Stomach smooth muscle (tissue), 2 donors: ENCODE measurements at regions not wholly inside any gene's neighbourhood (a gene's known extent, or its start where the extent isn't known, plus 50 kb on each side); places are given as distances from the start of the nearest gene placed in this dataset.
"Not testable (repeated sequence)": the region's sequence is repeated elsewhere in the genome, so short reads cannot be mapped to it uniquely, and the experiment has no call there.

ENCODE experiments used
- H3K27ac ChIP-seq: one replicate; pipeline ENCODE4 v1.7.0; 2013; ENCODE audit warnings: mild to moderate bottlenecking, low read length, inconsistent platforms
- H3K27me3 ChIP-seq, 2 donors: one replicate each; pipeline ENCODE4 v1.7.0; 2013; ENCODE audit warnings: low read length in 2 of 2; ENCODE audit not compliant: insufficient read depth in 2 of 2, control insufficient read depth in 1 of 2
- H3K36me3 ChIP-seq, 2 donors: one replicate each; pipeline ENCODE4 v1.7.0; 2013; ENCODE audit warnings: low read length in 2 of 2; ENCODE audit not compliant: control insufficient read depth in 2 of 2, insufficient read depth in 2 of 2
- H3K4me1 ChIP-seq: one replicate; pipeline ENCODE4 v1.7.0; 2013; ENCODE audit warnings: low read length; ENCODE audit not compliant: control insufficient read depth, insufficient read depth
- H3K4me3 ChIP-seq, 2 donors: one replicate each; pipeline ENCODE4 v1.7.0; 2013; ENCODE audit warnings: low read length in 2 of 2
- H3K9ac ChIP-seq, 2 donors: one replicate each; pipeline ENCODE4 v1.7.0; 2013; ENCODE audit warnings: low read length in 2 of 2, mild to moderate bottlenecking in 1 of 2
- H3K9me3 ChIP-seq, 2 donors: one replicate each; pipeline ENCODE4 v1.7.0; 2013; ENCODE audit warnings: low read length in 2 of 2; ENCODE audit not compliant: control insufficient read depth in 2 of 2
- donor health status: healthy.
- donor health status: Pancreatic carcinoma.

- no peak overlapping the region for H3K4me3 ChIP-seq
- no peaks in the 10 kb centered on the region for H3K27me3 ChIP-seq
- no peaks in the 10 kb centered on the region for H3K4me1 ChIP-seq
- no peak overlapping the region for H3K9ac ChIP-seq
- no peak overlapping the region for H3K27ac ChIP-seq
- no peaks in the 10 kb centered on the region for H3K36me3 ChIP-seq
- no peaks in the 10 kb centered on the region for H3K9me3 ChIP-seq
Observed at GRCh38 chr14:55789406-55789805, 209.4 kb downstream of the KTN1 start.

DNA sequence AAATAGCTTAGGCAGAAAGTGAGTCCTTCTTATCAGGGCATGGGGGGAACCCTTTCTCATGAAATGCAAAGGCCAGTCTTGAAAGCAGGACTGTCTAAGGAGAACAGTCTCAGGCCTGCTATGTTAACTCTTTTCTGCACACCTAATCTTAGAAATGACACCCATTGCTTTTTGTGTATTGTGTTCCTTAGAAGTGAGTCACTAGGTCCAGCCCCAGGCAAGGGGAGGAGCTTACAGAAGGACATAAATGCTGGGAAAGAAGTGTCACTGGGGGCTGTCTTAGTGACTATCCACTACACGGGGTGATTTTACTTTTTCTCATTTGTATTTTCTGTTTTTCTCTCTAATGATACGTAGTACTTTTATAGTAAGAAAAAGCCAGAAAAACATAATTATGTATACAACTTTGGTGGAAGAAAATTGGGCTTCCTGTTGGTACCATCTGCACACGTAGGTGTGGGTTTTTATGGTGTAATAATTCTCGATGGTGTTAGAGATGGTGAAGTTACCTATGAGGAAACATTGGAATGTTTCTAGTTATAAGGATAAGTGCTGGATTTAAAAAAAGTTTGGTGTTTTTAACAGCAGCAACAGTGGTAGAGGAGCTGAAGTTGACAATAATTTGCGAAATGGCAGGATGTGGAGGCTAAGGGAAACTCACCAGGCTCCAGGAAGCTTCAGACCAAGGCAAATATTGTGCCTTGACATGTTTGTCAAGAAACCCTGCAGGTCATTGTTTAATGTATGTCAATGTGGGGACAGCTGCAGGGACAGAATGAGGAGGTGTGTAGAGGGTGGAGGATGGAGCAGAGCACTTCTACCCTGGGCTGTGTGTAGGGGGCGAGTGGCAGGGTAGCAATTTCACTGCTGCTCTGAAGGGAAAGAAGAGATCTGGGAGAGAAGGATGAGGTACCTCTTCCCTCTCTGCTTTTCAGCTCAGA lies 214.9 kb downstream of the KTN1 start:
- no peaks in the 10 kb centered on the region for H3K27me3 ChIP-seq
- H3K9ac ChIP-seq, result no peak overlapping the region
- H3K27ac ChIP-seq, result no peak overlapping the region
- H3K4me3 ChIP-seq, result no peak overlapping the region
- no peaks in the 10 kb centered on the region for H3K36me3 ChIP-seq
- no peaks in the 10 kb centered on the region for H3K4me1 ChIP-seq
- no peaks in the 10 kb centered on the region for H3K9me3 ChIP-seq

DNA sequence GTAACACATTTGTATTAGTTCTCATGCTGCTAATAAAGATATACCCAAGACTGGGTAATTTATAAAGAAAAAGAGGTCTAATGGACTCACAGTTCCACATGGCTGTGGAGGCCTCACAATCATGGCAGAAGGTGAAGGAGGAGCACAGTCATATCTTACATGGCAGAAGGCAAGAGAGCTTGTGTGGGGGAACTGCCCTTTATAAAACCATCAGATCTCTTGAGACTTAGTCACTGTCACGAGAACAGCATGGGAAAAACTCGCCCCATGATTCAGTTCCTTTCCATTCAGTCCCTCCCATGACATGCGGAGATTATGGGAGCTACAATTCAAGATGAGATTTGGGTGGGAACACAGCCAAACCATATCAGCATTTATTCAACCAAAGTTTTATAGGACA lies 216.5 kb downstream of the KTN1 start:
- H3K4me1 ChIP-seq, H3K9me3 ChIP-seq, H3K27me3 ChIP-seq, H3K36me3 ChIP-seq, H3K9ac ChIP-seq, H3K27ac ChIP-seq, H3K4me3 ChIP-seq: not testable (repeated sequence)

- Histone ChIP-seq H3K27me3 (no peaks in the 10 kb centered on the region), H3K9me3 (peaks cover 0 to 3% of the 10 kb centered on the region in 2 donors), H3K36me3 (no peaks in the 10 kb centered on the region), H3K4me3 (no peak overlapping the region), H3K27ac (no peak overlapping the region), H3K9ac (no peak overlapping the region), H3K4me1 (no peaks in the 10 kb centered on the region)
Observed at GRCh38 chr14:55798406-55798805, 218.4 kb downstream of the KTN1 start.

DNA sequence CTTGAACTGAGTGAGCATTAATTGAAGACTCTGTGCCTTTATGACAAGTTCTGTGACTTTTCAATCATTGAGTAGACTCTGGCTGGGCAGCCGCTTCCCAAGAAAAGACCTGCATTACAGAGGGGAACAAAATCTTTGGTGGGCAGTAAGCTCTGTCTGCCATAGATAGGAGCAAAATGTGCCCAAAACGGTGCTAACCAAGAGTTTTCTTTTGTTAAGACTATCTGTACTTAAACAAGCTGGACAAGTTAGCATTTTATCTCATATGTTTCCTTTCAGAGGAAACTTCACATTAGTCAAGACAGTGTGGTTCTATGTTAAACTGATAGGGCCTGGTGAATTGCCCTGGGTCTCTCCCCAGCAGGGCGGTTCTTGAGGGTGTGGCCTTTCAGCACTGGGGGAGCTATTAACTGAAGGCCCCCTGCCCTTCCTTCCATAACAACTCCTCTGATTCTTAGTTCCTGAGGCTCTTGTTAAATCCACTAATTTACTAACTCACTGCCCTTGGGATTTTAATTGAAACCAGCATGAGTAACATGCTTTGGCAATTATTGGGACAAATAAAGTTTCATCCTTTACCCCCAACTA lies 219.6 kb downstream of the KTN1 start:
- Histone ChIP-seq H3K9ac (no peak overlapping the region), H3K9me3 (peaks cover 0 to 3% of the 10 kb centered on the region in 2 donors)

DNA sequence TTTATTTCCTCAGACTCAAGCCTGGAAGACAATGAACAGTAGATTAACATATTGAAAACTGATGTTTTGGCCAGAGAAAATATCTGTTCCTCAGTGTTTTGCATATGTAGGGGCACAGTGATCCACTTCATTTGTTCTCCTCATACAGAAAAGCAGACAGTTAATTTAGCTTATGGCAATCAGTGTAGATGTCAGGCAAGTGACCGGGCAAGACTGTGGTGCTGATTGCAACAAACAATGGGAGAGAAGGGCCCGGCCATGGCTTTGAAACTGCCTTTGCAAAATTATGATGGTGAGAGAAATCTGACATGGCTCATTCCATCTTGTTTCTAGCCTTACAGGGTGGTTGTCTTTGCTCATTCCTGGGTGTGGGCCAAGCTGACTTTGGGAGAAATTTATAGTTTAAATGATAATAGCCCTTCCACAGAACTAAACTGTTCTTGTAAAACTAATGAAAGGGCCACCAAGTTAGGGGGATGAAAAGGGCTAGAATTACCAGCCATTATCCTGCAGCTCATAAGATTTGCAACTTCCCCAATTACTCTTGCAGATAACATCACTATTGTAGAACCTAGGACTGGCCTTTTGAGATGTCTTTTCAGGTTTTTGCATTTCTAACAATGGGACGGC lies 220.3 kb downstream of the KTN1 start:
- Histone ChIP-seq H3K27ac (no peak overlapping the region), H3K9me3 (peaks cover 0 to 3% of the 10 kb centered on the region in 2 donors)

More for the DNA sequence above, 219.6 kb downstream of the KTN1 start:
- H3K36me3 ChIP-seq, result no peaks in the 10 kb centered on the region
- no peak overlapping the region for H3K4me3 ChIP-seq
- no peaks in the 10 kb centered on the region for H3K27me3 ChIP-seq
- H3K27ac ChIP-seq, result no peak overlapping the region
- H3K4me1 ChIP-seq, result no peaks in the 10 kb centered on the region

GRCh38 chr14:55801121-55801520 lies 221.1 kb downstream of the KTN1 start:
- H3K9me3 ChIP-seq, result peaks cover 0 to 3% of the 10 kb centered on the region in 2 donors
- H3K36me3 ChIP-seq, result no peaks in the 10 kb centered on the region
- no peaks in the 10 kb centered on the region for H3K27me3 ChIP-seq
- H3K27ac ChIP-seq, result no peak overlapping the region
- H3K4me1 ChIP-seq, result no peaks in the 10 kb centered on the region
- H3K4me3 ChIP-seq, result no peak overlapping the region
- no peak overlapping the region for H3K9ac ChIP-seq

More for the DNA sequence above, 220.3 kb downstream of the KTN1 start:
- Histone ChIP-seq H3K27me3 (no peaks in the 10 kb centered on the region), H3K9ac (no peak overlapping the region), H3K4me1 (no peaks in the 10 kb centered on the region), H3K4me3 (no peak overlapping the region), H3K36me3 (no peaks in the 10 kb centered on the region)

GRCh38 chr14:55802986-55803872 lies 223.2 kb downstream of the KTN1 start:
- Histone ChIP-seq H3K9ac (no peak overlapping the region), H3K27ac (no peak overlapping the region), H3K27me3 (no peaks in the 10 kb centered on the region), H3K9me3 (peaks cover 0 to 6% of the 10 kb centered on the region in 2 donors), H3K36me3 (no peaks in the 10 kb centered on the region), H3K4me1 (no peaks in the 10 kb centered on the region), H3K4me3 (no peak overlapping the region)

DNA sequence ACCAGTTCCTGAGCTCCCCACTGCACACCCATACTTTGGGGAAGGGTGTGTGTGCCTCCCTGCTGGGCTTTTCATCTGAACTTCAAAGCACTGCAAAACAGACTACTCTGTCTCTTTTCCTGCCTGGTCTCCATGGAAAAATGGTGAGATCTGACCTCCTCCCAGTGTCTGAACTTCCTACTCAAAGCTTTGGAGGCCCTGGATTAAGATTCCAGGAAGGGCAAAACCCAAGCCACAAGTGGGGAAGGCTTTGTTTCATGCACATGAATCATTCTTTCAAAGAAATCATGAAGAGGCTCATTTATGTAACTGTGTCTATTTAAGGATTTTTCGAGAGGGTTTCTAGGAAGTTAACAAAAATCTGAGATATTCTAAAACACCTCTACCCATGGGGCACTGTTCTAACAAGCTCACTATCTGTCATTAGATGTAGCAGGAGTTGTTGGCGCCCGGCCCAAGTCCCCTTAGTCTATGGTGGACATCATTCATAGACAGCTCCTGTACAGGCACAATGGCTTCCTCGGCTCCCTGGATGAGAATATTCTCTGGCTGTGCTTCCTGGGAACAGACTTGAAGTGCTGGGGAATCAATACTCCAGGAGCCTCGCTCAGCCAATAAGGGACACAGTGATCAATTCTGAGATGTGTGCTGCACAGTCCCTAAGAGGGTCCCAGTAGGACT lies 224.0 kb downstream of the KTN1 start:
- no peaks in the 10 kb centered on the region for H3K27me3 ChIP-seq
- no peak overlapping the region for H3K9ac ChIP-seq
- peaks cover 0 to 6% of the 10 kb centered on the region in 2 donors for H3K9me3 ChIP-seq
- no peak overlapping the region for H3K4me3 ChIP-seq
- H3K4me1 ChIP-seq, result no peaks in the 10 kb centered on the region
- no peaks in the 10 kb centered on the region for H3K36me3 ChIP-seq
- H3K27ac ChIP-seq, result no peak overlapping the region

- no peaks in the 10 kb centered on the region for H3K27me3 ChIP-seq
- no peaks in the 10 kb centered on the region for H3K36me3 ChIP-seq
- H3K4me1 ChIP-seq, result no peaks in the 10 kb centered on the region
- H3K9me3 ChIP-seq, result peaks cover 0 to 6% of the 10 kb centered on the region in 2 donors
- no peak overlapping the region for H3K4me3 ChIP-seq
- H3K27ac ChIP-seq, result no peak overlapping the region
- no peak overlapping the region for H3K9ac ChIP-seq
Observed at GRCh38 chr14:55805250-55805649, 225.2 kb downstream of the KTN1 start.
